Liver (tissue), 8 donors: ENCODE measurements at regions not wholly inside any gene's neighbourhood (a gene's known extent, or its start where the extent isn't known, plus 50 kb on each side); places are given as distances from the start of the nearest gene placed in this dataset.

ENCODE experiments used
- DNase-seq: peaks from one replicate; pipeline ENCODE4 v3.0.0-alpha.2; 2017; ENCODE audit warnings: low spot score
- H3K27ac ChIP-seq, 2 donors: one replicate each; pipeline ENCODE4 v1.7.0; 2013; ENCODE audit warnings: inconsistent platforms in 2 of 2, low read length in 2 of 2, control low read depth in 1 of 2, low read depth in 1 of 2, mild to moderate bottlenecking in 1 of 2
- H3K27me3 ChIP-seq, 4 donors: one replicate each; pipeline versions ENCODE4 v1.6.1 to v1.7.0; 2013; ENCODE audit warnings: low read length in 3 of 4, inconsistent platforms in 1 of 4, mild to moderate bottlenecking in 1 of 4, moderate library complexity in 1 of 4; ENCODE audit not compliant: control insufficient read depth in 4 of 4, insufficient read depth in 4 of 4
- H3K36me3 ChIP-seq, 4 donors: one replicate each; pipeline versions ENCODE4 v1.6.1 to v1.7.0; 2013; ENCODE audit warnings: low read length in 3 of 4, mild to moderate bottlenecking in 3 of 4, low read depth in 1 of 4, moderate library complexity in 1 of 4; ENCODE audit not compliant: control insufficient read depth in 4 of 4, insufficient read depth in 3 of 4
- H3K4me1 ChIP-seq, 4 donors: one replicate each; pipeline versions ENCODE4 v1.6.1 to v1.7.0; 2013; ENCODE audit warnings: low read length in 3 of 4, mild to moderate bottlenecking in 3 of 4, moderate library complexity in 1 of 4; ENCODE audit not compliant: control insufficient read depth in 4 of 4, insufficient read depth in 4 of 4
- H3K4me3 ChIP-seq, 3 donors: one replicate each; pipeline versions ENCODE4 v1.6.1 to v1.7.0; 2013; ENCODE audit warnings: low read length in 3 of 3, control low read depth in 1 of 3, low read depth in 1 of 3, mild to moderate bottlenecking in 1 of 3
- H3K9ac ChIP-seq, 2 donors: one replicate each; pipeline ENCODE4 v1.7.0; 2013; ENCODE audit warnings: low read length in 2 of 2, mild to moderate bottlenecking in 2 of 2, moderate library complexity in 2 of 2, control low read depth in 1 of 2, low read depth in 1 of 2
- H3K9me3 ChIP-seq, 4 donors: one replicate each; pipeline versions ENCODE4 v1.6.1 to v1.7.0; 2013; ENCODE audit warnings: low read length in 3 of 4; ENCODE audit not compliant: control insufficient read depth in 4 of 4
- ATF3 ChIP-seq: IDR thresholded peaks from 2 replicates; pipeline ENCODE4 v1.6.1; 2016; ENCODE audit warnings: antibody characterized with exemption
- CTCF ChIP-seq: fragments of 150-350 bp; IDR thresholded peaks from 2 replicates; pipeline ENCODE4 v1.5.1; 2017; ENCODE audit warnings: improper control_type of control experiment, low read depth, low read length; ENCODE audit not compliant: missing input control
- EGR1 ChIP-seq, 2 donors: IDR thresholded peaks; 2 replicates each; pipeline ENCODE4 v1.6.1; 2016 to 2018; ENCODE audit warnings: antibody characterized with exemption in 2 of 2, low read depth in 2 of 2
- FOXA2 ChIP-seq: IDR thresholded peaks from 2 replicates; pipeline ENCODE4 v1.6.1; 2016; ENCODE audit warnings: antibody characterized with exemption
- GABPA ChIP-seq, 2 donors: IDR thresholded peaks in 1 of 2; conservative IDR thresholded peaks in 1 of 2; 2 replicates each; pipeline ENCODE4 v1.6.1; 2016; ENCODE audit warnings: antibody characterized with exemption in 2 of 2, mild to moderate bottlenecking in 1 of 2, moderate library complexity in 1 of 2
- HNF4A ChIP-seq, 2 donors: conservative IDR thresholded peaks; 2 replicates each; pipeline ENCODE4 v1.6.1; 2016; ENCODE audit warnings: antibody characterized with exemption in 2 of 2, mild to moderate bottlenecking in 2 of 2
- HNF4G ChIP-seq: IDR thresholded peaks from 2 replicates; pipeline ENCODE4 v1.6.1; 2016; ENCODE audit warnings: antibody characterized with exemption
- JUND ChIP-seq, 2 donors: IDR thresholded peaks; 2 replicates each; pipeline ENCODE4 v1.6.1; 2016; ENCODE audit warnings: antibody characterized with exemption in 2 of 2
- MAX ChIP-seq: IDR thresholded peaks from 2 replicates; pipeline ENCODE4 v1.6.1; 2016; ENCODE audit warnings: antibody characterized with exemption
- NR2F2 ChIP-seq: IDR thresholded peaks from 2 replicates; pipeline ENCODE4 v1.6.1; 2016; ENCODE audit warnings: antibody characterized with exemption
- REST ChIP-seq: IDR thresholded peaks from 2 replicates; pipeline ENCODE4 v1.6.1; 2016; ENCODE audit warnings: antibody characterized with exemption, mild to moderate bottlenecking
- RXRA ChIP-seq, 2 donors: IDR thresholded peaks; 2 replicates each; pipeline ENCODE4 v1.6.1; 2017 to 2018; ENCODE audit warnings: antibody characterized with exemption in 2 of 2, mild to moderate bottlenecking in 1 of 2
- SP1 ChIP-seq: IDR thresholded peaks from 2 replicates; pipeline ENCODE4 v1.6.1; 2018; ENCODE audit warnings: antibody characterized with exemption, mild to moderate bottlenecking
- YY1 ChIP-seq: IDR thresholded peaks from 2 replicates; pipeline ENCODE4 v1.6.1; 2016; ENCODE audit warnings: antibody characterized with exemption, mild to moderate bottlenecking
- ZBTB33 ChIP-seq: IDR thresholded peaks from 2 replicates; pipeline ENCODE4 v1.6.1; 2016; ENCODE audit warnings: antibody characterized with exemption
- WGBS: extraction: QIAGEN DNeasy Blood & Tissue Kit; methylation state at CpG from one replicate; pipeline ENCODE4 v1.1.7; 2013; 5-methylcytosine and 5-hydroxymethylcytosine counted together
- donor health status: healthy.
- donor health status: healthy.
- donor health status: healthy.
- donor health status: healthy.
- donor health status: healthy.

- H3K27me3 ChIP-seq = no peaks in the 10 kb centered on the region
- TF ChIP-seq MAX = no peak
- no peak for TF ChIP-seq NR2F2
- no peak for DNase-seq
- no peaks in the 10 kb centered on the region for H3K36me3 ChIP-seq
- no peak overlapping the region for H3K4me3 ChIP-seq
- H3K27ac ChIP-seq = no peak overlapping the region
- WGBS = 80% methylated on average over 4 of the region's 4 CpGs
- no peak overlapping the region for H3K9ac ChIP-seq
- H3K4me1 ChIP-seq = no peaks in the 10 kb centered on the region
- H3K9me3 ChIP-seq = no peaks in the 10 kb centered on the region
Observed at GRCh38 chr1:198887866-198888265, 249.0 kb downstream of the PTPRC start.

- H3K36me3 ChIP-seq = no peaks in the 10 kb centered on the region
- H3K4me3 ChIP-seq = no peak overlapping the region
- TF ChIP-seq MAX = no peak
- TF ChIP-seq FOXA2 = no peak
- TF ChIP-seq GABPA (IDR thresholded peaks at IDR 0.05 in 1 of 2, conservative IDR thresholded peaks at IDR 0.05 in 1 of 2) = no peak
- no peak for TF ChIP-seq ATF3
- TF ChIP-seq NR2F2 = no peak
- TF ChIP-seq RXRA (IDR thresholded peaks at IDR 0.05) = no peak
- TF ChIP-seq CTCF = no peak
- TF ChIP-seq SP1 = no peak
- TF ChIP-seq YY1 = no peak
- no peak for TF ChIP-seq HNF4A (conservative IDR thresholded peaks at IDR 0.05)
- no peak for TF ChIP-seq EGR1 (IDR thresholded peaks at IDR 0.05; ENCODE audit: low read depth in 2 of 2)
- TF ChIP-seq REST = no peak
- TF ChIP-seq JUND (IDR thresholded peaks at IDR 0.05) = no peak
- TF ChIP-seq ZBTB33 = no peak
- TF ChIP-seq HNF4G = no peak
- DNase-seq = no peak
- no peaks in the 10 kb centered on the region for H3K4me1 ChIP-seq
- no peak overlapping the region for H3K9ac ChIP-seq
- 88% methylated on average over 3 of the region's 3 CpGs for WGBS
- H3K27ac ChIP-seq = no peak overlapping the region
- no peaks in the 10 kb centered on the region for H3K9me3 ChIP-seq
- H3K27me3 ChIP-seq = no peaks in the 10 kb centered on the region
Observed at GRCh38 chr1:198888379-198888943, 249.6 kb downstream of the PTPRC start.
